ENCODE measurements at regions not wholly inside any gene's neighbourhood (a gene's known extent, or its start where the extent isn't known, plus 50 kb on each side); places are given as distances from the start of the nearest gene placed in this dataset.
"Not testable (repeated sequence)": the region's sequence is repeated elsewhere in the genome, so short reads cannot be mapped to it uniquely, and the experiment has no call there.

GRCh38 chr2:14053105-14053504 is 579.4 kb upstream of the LRATD1 start:
- Histone ChIP-seq H3K36me3 (ENCODE audit: control insufficient read depth in 3 of 3, insufficient read depth in 2 of 3, low read depth in 1 of 3, low read length in 3 of 3) (no peaks in the 10 kb centered on the region), H3K27ac (ENCODE audit: low read depth in 1 of 3, low read length in 2 of 3) (no peak overlapping the region), H3K27me3 (ENCODE audit: control insufficient read depth in 3 of 3, insufficient read depth in 3 of 3, low read length in 3 of 3) (no peaks in the 10 kb centered on the region), H3K9me3 (ENCODE audit: control insufficient read depth in 2 of 2, insufficient read depth in 1 of 2, low read depth in 1 of 2, low read length in 1 of 2) (no peaks in the 10 kb centered on the region), H3K4me1 (ENCODE audit: control insufficient read depth in 3 of 3, insufficient read depth in 2 of 3, low read depth in 1 of 3, low read length in 2 of 3) (no peaks in the 10 kb centered on the region), H3K4me3 (ENCODE audit: low read depth in 1 of 3, low read length in 3 of 3) (no peak overlapping the region)
- no peak for FAIRE-seq
- WGBS, 3 donors: 87 to 92% (median 90%) methylated on average over 4 of the region's 4 CpGs
- no peak for DNase-seq

GRCh38 chr2:14064346-14064745 is 568.2 kb upstream of the LRATD1 start:
- H3K36me3 ChIP-seq (ENCODE audit: control insufficient read depth in 3 of 3, insufficient read depth in 2 of 3, low read depth in 1 of 3, low read length in 3 of 3): no peaks in the 10 kb centered on the region
- H3K4me3 ChIP-seq (ENCODE audit: low read depth in 1 of 3, low read length in 3 of 3): no peak overlapping the region
- no peak for FAIRE-seq
- 72 to 77% (median 76%) methylated on average over 2 of the region's 2 CpGs for WGBS, 3 donors
- H3K9me3 ChIP-seq (ENCODE audit: control insufficient read depth in 2 of 2, insufficient read depth in 1 of 2, low read depth in 1 of 2, low read length in 1 of 2): no peaks in the 10 kb centered on the region
- DNase-seq: no peak
- H3K27me3 ChIP-seq (ENCODE audit: control insufficient read depth in 3 of 3, insufficient read depth in 3 of 3, low read length in 3 of 3): no peaks in the 10 kb centered on the region
- no peaks in the 10 kb centered on the region for H3K4me1 ChIP-seq (ENCODE audit: control insufficient read depth in 3 of 3, insufficient read depth in 2 of 3, low read depth in 1 of 3, low read length in 2 of 3)
- no peak overlapping the region for H3K27ac ChIP-seq (ENCODE audit: low read depth in 1 of 3, low read length in 2 of 3)

- Histone ChIP-seq H3K36me3 (ENCODE audit: control insufficient read depth in 3 of 3, insufficient read depth in 2 of 3, low read depth in 1 of 3, low read length in 3 of 3) (no peaks in the 10 kb centered on the region), H3K9me3 (ENCODE audit: control insufficient read depth in 2 of 2, insufficient read depth in 1 of 2, low read depth in 1 of 2, low read length in 1 of 2) (no peaks in the 10 kb centered on the region), H3K27ac (ENCODE audit: low read depth in 1 of 3, low read length in 2 of 3) (no peak overlapping the region), H3K4me1 (ENCODE audit: control insufficient read depth in 3 of 3, insufficient read depth in 2 of 3, low read depth in 1 of 3, low read length in 2 of 3) (no peaks in the 10 kb centered on the region), H3K27me3 (ENCODE audit: control insufficient read depth in 3 of 3, insufficient read depth in 3 of 3, low read length in 3 of 3) (no peaks in the 10 kb centered on the region), H3K4me3 (ENCODE audit: low read depth in 1 of 3, low read length in 3 of 3) (no peak overlapping the region)
- 0 to 60% (median 54%) methylated on average over 1 of the region's 1 CpG for WGBS, 3 donors
- FAIRE-seq: no peak
- DNase-seq: no peak
Observed at GRCh38 chr2:14072338-14072737, 560.2 kb upstream of the LRATD1 start.

GRCh38 chr2:14074691-14075090 is 557.8 kb upstream of the LRATD1 start:
- Histone ChIP-seq H3K27ac (ENCODE audit: low read depth in 1 of 3, low read length in 2 of 3) (no peak overlapping the region), H3K9me3 (ENCODE audit: control insufficient read depth in 2 of 2, insufficient read depth in 1 of 2, low read depth in 1 of 2, low read length in 1 of 2) (no peaks in the 10 kb centered on the region), H3K4me1 (ENCODE audit: control insufficient read depth in 3 of 3, insufficient read depth in 2 of 3, low read depth in 1 of 3, low read length in 2 of 3) (no peaks in the 10 kb centered on the region), H3K4me3 (ENCODE audit: low read depth in 1 of 3, low read length in 3 of 3) (no peak overlapping the region), H3K36me3 (ENCODE audit: control insufficient read depth in 3 of 3, insufficient read depth in 2 of 3, low read depth in 1 of 3, low read length in 3 of 3) (no peaks in the 10 kb centered on the region), H3K27me3 (ENCODE audit: control insufficient read depth in 3 of 3, insufficient read depth in 3 of 3, low read length in 3 of 3) (no peaks in the 10 kb centered on the region)
- WGBS, 3 donors: 9 to 31% (median 18%) methylated on average over 1 of the region's 1 CpG
- FAIRE-seq: no peak
- no peak for DNase-seq

GRCh38 chr2:14079576-14079975 is 552.9 kb upstream of the LRATD1 start:
- Histone ChIP-seq H3K27me3 (ENCODE audit: control insufficient read depth in 3 of 3, insufficient read depth in 3 of 3, low read length in 3 of 3) (no peaks in the 10 kb centered on the region), H3K36me3 (ENCODE audit: control insufficient read depth in 3 of 3, insufficient read depth in 2 of 3, low read depth in 1 of 3, low read length in 3 of 3) (no peaks in the 10 kb centered on the region), H3K4me1 (ENCODE audit: control insufficient read depth in 3 of 3, insufficient read depth in 2 of 3, low read depth in 1 of 3, low read length in 2 of 3) (no peaks in the 10 kb centered on the region), H3K27ac (ENCODE audit: low read depth in 1 of 3, low read length in 2 of 3) (no peak overlapping the region), H3K4me3 (ENCODE audit: low read depth in 1 of 3, low read length in 3 of 3) (no peak overlapping the region), H3K9me3 (ENCODE audit: control insufficient read depth in 2 of 2, insufficient read depth in 1 of 2, low read depth in 1 of 2, low read length in 1 of 2) (peaks cover 0 to 6% of the 10 kb centered on the region in 2 donors)
- 72 to 79% (median 74%) methylated on average over 3 of the region's 3 CpGs for WGBS, 3 donors
- FAIRE-seq (no peak), DNase-seq (no peak)

- Histone ChIP-seq H3K9me3 (ENCODE audit: control insufficient read depth in 2 of 2, insufficient read depth in 1 of 2, low read depth in 1 of 2, low read length in 1 of 2) (peaks cover 0 to 6% of the 10 kb centered on the region in 2 donors), H3K36me3 (ENCODE audit: control insufficient read depth in 3 of 3, insufficient read depth in 2 of 3, low read depth in 1 of 3, low read length in 3 of 3) (no peaks in the 10 kb centered on the region), H3K27ac (ENCODE audit: low read depth in 1 of 3, low read length in 2 of 3) (no peak overlapping the region), H3K4me3 (ENCODE audit: low read depth in 1 of 3, low read length in 3 of 3) (no peak overlapping the region), H3K27me3 (ENCODE audit: control insufficient read depth in 3 of 3, insufficient read depth in 3 of 3, low read length in 3 of 3) (no peaks in the 10 kb centered on the region), H3K4me1 (ENCODE audit: control insufficient read depth in 3 of 3, insufficient read depth in 2 of 3, low read depth in 1 of 3, low read length in 2 of 3) (no peaks in the 10 kb centered on the region)
- no peak for DNase-seq
- 78 to 93% (median 88%) methylated on average over 1 of the region's 1 CpG for WGBS, 3 donors
- no peak for FAIRE-seq
Observed at GRCh38 chr2:14081521-14081920, 551.0 kb upstream of the LRATD1 start.

GRCh38 chr2:14082640-14083039 is 549.9 kb upstream of the LRATD1 start:
- FAIRE-seq: no peak
- Histone ChIP-seq H3K9me3 (ENCODE audit: control insufficient read depth in 2 of 2, insufficient read depth in 1 of 2, low read depth in 1 of 2, low read length in 1 of 2) (peaks cover 0 to 6% of the 10 kb centered on the region in 2 donors), H3K4me3 (ENCODE audit: low read depth in 1 of 3, low read length in 3 of 3) (no peak overlapping the region), H3K36me3 (ENCODE audit: control insufficient read depth in 3 of 3, insufficient read depth in 2 of 3, low read depth in 1 of 3, low read length in 3 of 3) (no peaks in the 10 kb centered on the region), H3K27ac (ENCODE audit: low read depth in 1 of 3, low read length in 2 of 3) (no peak overlapping the region), H3K4me1 (ENCODE audit: control insufficient read depth in 3 of 3, insufficient read depth in 2 of 3, low read depth in 1 of 3, low read length in 2 of 3) (no peaks in the 10 kb centered on the region), H3K27me3 (ENCODE audit: control insufficient read depth in 3 of 3, insufficient read depth in 3 of 3, low read length in 3 of 3) (no peaks in the 10 kb centered on the region)
- DNase-seq: no peak
- 90 to 97% (median 93%) methylated on average over 5 of the region's 5 CpGs for WGBS, 3 donors

GRCh38 chr2:14094592-14094991 is 537.9 kb upstream of the LRATD1 start:
- FAIRE-seq: no peak
- Histone ChIP-seq H3K4me1 (ENCODE audit: control insufficient read depth in 3 of 3, insufficient read depth in 2 of 3, low read depth in 1 of 3, low read length in 2 of 3) (no peaks in the 10 kb centered on the region), H3K36me3 (ENCODE audit: control insufficient read depth in 3 of 3, insufficient read depth in 2 of 3, low read depth in 1 of 3, low read length in 3 of 3) (no peaks in the 10 kb centered on the region), H3K27ac (ENCODE audit: low read depth in 1 of 3, low read length in 2 of 3) (no peak overlapping the region), H3K4me3 (ENCODE audit: low read depth in 1 of 3, low read length in 3 of 3) (no peak overlapping the region), H3K9me3 (ENCODE audit: control insufficient read depth in 2 of 2, insufficient read depth in 1 of 2, low read depth in 1 of 2, low read length in 1 of 2) (peaks cover 0 to 3% of the 10 kb centered on the region in 2 donors), H3K27me3 (ENCODE audit: control insufficient read depth in 3 of 3, insufficient read depth in 3 of 3, low read length in 3 of 3) (no peaks in the 10 kb centered on the region)
- whole genome bisulfite sequencing, 3 donors: 86 to 93% (median 90%) methylated on average over 1 of the region's 1 CpG
- no peak for DNase-seq

GRCh38 chr2:14099101-14099500 is 533.4 kb upstream of the LRATD1 start:
- not testable (repeated sequence) for H3K4me3 ChIP-seq (ENCODE audit: low read depth in 1 of 3, low read length in 3 of 3); H3K4me1 ChIP-seq (ENCODE audit: control insufficient read depth in 3 of 3, insufficient read depth in 2 of 3, low read depth in 1 of 3, low read length in 2 of 3); FAIRE-seq; H3K27ac ChIP-seq (ENCODE audit: low read depth in 1 of 3, low read length in 2 of 3); DNase-seq; H3K27me3 ChIP-seq (ENCODE audit: control insufficient read depth in 3 of 3, insufficient read depth in 3 of 3, low read length in 3 of 3); H3K36me3 ChIP-seq (ENCODE audit: control insufficient read depth in 3 of 3, insufficient read depth in 2 of 3, low read depth in 1 of 3, low read length in 3 of 3); H3K9me3 ChIP-seq (ENCODE audit: control insufficient read depth in 2 of 2, insufficient read depth in 1 of 2, low read depth in 1 of 2, low read length in 1 of 2)
- WGBS, 3 donors: 82 to 96% (median 82%) methylated on average over 8 to 9 of the region's 9 CpGs
